Panc1 (cell line): ENCODE measurements at regions not wholly inside any gene's neighbourhood (a gene's known extent, or its start where the extent isn't known, plus 50 kb on each side); places are given as distances from the start of the nearest gene placed in this dataset.

ENCODE experiments used
- ATAC-seq: fragments of 200-7000 bp; cut with Tn5 transposase; 2 replicates; pipeline ENCODE4 v1.9.1; 2020; ENCODE audit warnings: mild to moderate bottlenecking, moderate library complexity
- BruUV-seq: library from RNA; stranded (reverse); fragments of 400-500 nt; replicated peaks from 2 replicates; lab custom pipeline; 2021; lab: Mats Ljungman, UMichigan
- CTCF ChIA-PET: fragments of 300-600 bp; sonication (Branson Sonifier 250); formaldehyde crosslinking; loops from one replicate; lab custom pipeline; 2022; ENCODE audit warnings: antibody characterized with exemption; lab: Charles Lee
- POLR2A ChIA-PET: fragments of 300-600 bp; sonication (Branson Sonifier 250); formaldehyde crosslinking; loops from one replicate; lab custom pipeline; 2022; ENCODE audit warnings: antibody characterized with exemption; lab: Charles Lee
- DNase-seq: peaks from one replicate; pipeline ENCODE4 v3.0.0-alpha.2; 2010; ENCODE audit warnings: low read depth, low spot score
- H3K27ac ChIP-seq: 2 replicates; pipeline ENCODE4 v1.5.1; 2011; ENCODE audit warnings: mild to moderate bottlenecking, low read length, inconsistent platforms
- H3K27me3 ChIP-seq: fragments of 200-500 bp; sonication (Bioruptor generic); 2 replicates; pipeline ENCODE4 v1.6.0; 2014; ENCODE audit warnings: low read length, inconsistent platforms; ENCODE audit not compliant: control insufficient read depth, insufficient read depth
- H3K36me3 ChIP-seq: fragments of 200-500 bp; sonication (Bioruptor generic); 2 replicates; pipeline ENCODE4 v1.5.1; 2014; ENCODE audit warnings: inconsistent platforms, mild to moderate bottlenecking, low read length, moderate library complexity; ENCODE audit not compliant: control insufficient read depth, insufficient read depth
- H3K4me1 ChIP-seq: 2 replicates; pipeline ENCODE4 v1.5.1; 2011; ENCODE audit warnings: inconsistent platforms, mild to moderate bottlenecking, low read length, moderate library complexity; ENCODE audit not compliant: control insufficient read depth, insufficient read depth
- H3K4me3 ChIP-seq, 2 experiments: 2 replicates each; pipeline ENCODE4 v1.5.1; 2011 to 2012; ENCODE audit warnings: low read depth in 2 of 2, low read length in 2 of 2, mild to moderate bottlenecking in 2 of 2, inconsistent platforms in 1 of 2, moderate library complexity in 1 of 2
- H3K9me3 ChIP-seq: fragments of 200-500 bp; sonication (Bioruptor generic); 2 replicates; pipeline ENCODE4 v1.5.1; 2014; ENCODE audit warnings: low read depth, mild to moderate bottlenecking, inconsistent platforms, low read length, moderate library complexity; ENCODE audit not compliant: control insufficient read depth, insufficient read depth
- CTCF ChIP-seq: fragments of 450-650 bp; IDR thresholded peaks from 2 replicates; pipeline ENCODE4 v1.5.1; 2017; ENCODE audit warnings: mild to moderate bottlenecking
- POLR2AphosphoS5 ChIP-seq: IDR thresholded peaks from 2 replicates; pipeline ENCODE4 v1.6.1; 2012; ENCODE audit warnings: mild to moderate bottlenecking, low read depth, low read length, moderate library complexity
- REST ChIP-seq, 2 experiments: IDR thresholded peaks; 2 replicates each; pipeline ENCODE4 v1.6.1; 2011 to 2012; ENCODE audit warnings: low read depth in 2 of 2, control low read depth in 1 of 2, low read length in 1 of 2, mild to moderate bottlenecking in 1 of 2, moderate library complexity in 1 of 2; ENCODE audit not compliant: insufficient read depth in 1 of 2
- SIN3A ChIP-seq: IDR thresholded peaks from 2 replicates; pipeline ENCODE4 v1.6.1; 2012; ENCODE audit warnings: low read depth, mild to moderate bottlenecking, low read length, moderate library complexity, borderline replicate concordance; ENCODE audit not compliant: insufficient read depth
- TCF7L2 ChIP-seq: IDR thresholded peaks from 2 replicates; pipeline ENCODE4 v1.6.1; 2011; ENCODE audit warnings: mild to moderate bottlenecking, low read depth, low read length, inconsistent platforms
- in situ Hi-C: cut with HindIII; loops from 2 replicates; pipeline ENCODE4 v1.10.0; 2016; ENCODE audit warnings: low sequenced_read_pairs, low pct_unique_long_range_greater_than_20kb
- intact Hi-C: fragments of 100-400 bp; cut with micrococcal nuclease; formaldehyde crosslinking; loops from one replicate; pipeline ENCODE4 v1.10.0; 2022; ENCODE audit not compliant: unreplicated experiment

GRCh38 chr10:9682802-9683201, 1334.9 kb upstream of the CELF2 start:
- no TSS peak for BruUV-seq
- H3K36me3 ChIP-seq, result no peaks in the 10 kb centered on the region
- H3K4me3 ChIP-seq, result no peak overlapping the region
- in situ Hi-C loops (no loop called here), intact Hi-C loops (no loop called here)
- TF ChIP-seq REST (IDR thresholded peaks at IDR 0.05; ENCODE audit: insufficient read depth in 1 of 2, low read depth in 2 of 2, low read length in 1 of 2), result no peak
- H3K4me1 ChIP-seq, result no peaks in the 10 kb centered on the region
- H3K9me3 ChIP-seq, result no peaks in the 10 kb centered on the region
- ATAC-seq, result no peak
- no peak overlapping the region for H3K27ac ChIP-seq
- CTCF ChIA-PET, result interaction anchor here (0.7 kb wide), 1 partner anchor 1054 kb away, joined by 3 read pairs; no protein-coding TSS in a partner anchor
- POLR2A ChIA-PET, result no interaction called here
- H3K27me3 ChIP-seq, result no peaks in the 10 kb centered on the region
- no peak for DNase-seq

- Histone ChIP-seq H3K27me3 (no peaks in the 10 kb centered on the region), H3K27ac (no peak overlapping the region), H3K9me3 (no peaks in the 10 kb centered on the region), H3K36me3 (no peaks in the 10 kb centered on the region), H3K4me1 (no peaks in the 10 kb centered on the region), H3K4me3 (no peak overlapping the region)
- in situ Hi-C loops (no loop called here), intact Hi-C loops (no loop called here)
- ChIA-PET POLR2A (no interaction called here), CTCF (no interaction called here)
- ATAC-seq (no peak), DNase-seq (no peak)
- BruUV-seq, result no TSS peak
- TF ChIP-seq CTCF, result no peak
- TF ChIP-seq SIN3A, result no peak
- TF ChIP-seq POLR2AphosphoS5, result no peak
- no peak for TF ChIP-seq REST (IDR thresholded peaks at IDR 0.05; ENCODE audit: insufficient read depth in 1 of 2, low read depth in 2 of 2, low read length in 1 of 2)
- no peak for TF ChIP-seq TCF7L2
Observed at GRCh38 chr10:9684186-9684585, 1333.5 kb upstream of the CELF2 start.
